GM19043 (cell line): ENCODE measurements at regions not wholly inside any gene's neighbourhood (a gene's known extent, or its start where the extent isn't known, plus 50 kb on each side); places are given as distances from the start of the nearest gene placed in this dataset.
"Not testable (repeated sequence)": the region's sequence is repeated elsewhere in the genome, so short reads cannot be mapped to it uniquely, and the experiment has no call there.

Experiments used
- ATAC-seq: cut with Tn5 transposase; IDR thresholded peaks from one replicate; pipeline ENCODE4 v1.9.1; 2021; ENCODE audit warnings: low read depth; ENCODE audit not compliant: unreplicated experiment

DNA sequence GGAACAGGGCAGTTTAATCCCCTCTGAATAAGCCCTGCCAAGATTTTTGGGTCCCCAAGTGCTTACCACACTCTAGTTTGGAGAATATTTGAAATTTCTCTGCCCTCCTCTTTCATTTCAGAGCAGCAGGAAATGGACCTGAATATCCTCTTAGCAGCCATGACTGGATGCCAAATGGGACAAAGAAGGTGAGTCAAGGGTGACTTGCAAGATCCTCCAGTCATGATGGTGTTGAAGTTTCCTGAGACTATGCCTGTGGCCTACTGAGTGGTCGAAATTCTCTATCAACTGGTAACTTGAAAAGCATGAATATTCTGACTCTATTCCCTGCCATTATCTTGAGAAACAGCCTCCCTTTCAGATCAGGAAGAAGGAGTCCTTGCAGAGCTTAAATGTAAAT, 1674.7 kb upstream of the SEL1L start:
- no peak for ATAC-seq

DNA sequence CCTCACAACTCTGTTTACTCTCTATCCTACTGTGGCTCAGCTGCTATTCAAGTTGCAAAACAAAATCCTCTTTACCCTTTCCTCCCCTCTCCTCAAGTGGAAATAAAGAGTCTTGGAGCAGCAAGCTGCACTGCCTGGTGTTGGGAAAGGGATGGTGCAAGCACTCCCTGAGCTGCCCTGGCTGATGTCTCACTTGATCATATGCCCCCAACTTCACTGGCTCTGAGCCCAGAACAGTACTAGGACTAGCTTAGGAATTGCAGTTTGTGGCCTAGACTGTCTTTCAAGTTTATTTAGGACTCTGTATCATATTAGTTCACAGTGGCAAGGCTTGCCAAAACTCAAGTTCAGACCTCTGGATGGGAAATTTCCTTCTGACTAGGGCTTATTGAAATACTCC, 1683.8 kb upstream of the SEL1L start:
- ATAC-seq = no peak

DNA sequence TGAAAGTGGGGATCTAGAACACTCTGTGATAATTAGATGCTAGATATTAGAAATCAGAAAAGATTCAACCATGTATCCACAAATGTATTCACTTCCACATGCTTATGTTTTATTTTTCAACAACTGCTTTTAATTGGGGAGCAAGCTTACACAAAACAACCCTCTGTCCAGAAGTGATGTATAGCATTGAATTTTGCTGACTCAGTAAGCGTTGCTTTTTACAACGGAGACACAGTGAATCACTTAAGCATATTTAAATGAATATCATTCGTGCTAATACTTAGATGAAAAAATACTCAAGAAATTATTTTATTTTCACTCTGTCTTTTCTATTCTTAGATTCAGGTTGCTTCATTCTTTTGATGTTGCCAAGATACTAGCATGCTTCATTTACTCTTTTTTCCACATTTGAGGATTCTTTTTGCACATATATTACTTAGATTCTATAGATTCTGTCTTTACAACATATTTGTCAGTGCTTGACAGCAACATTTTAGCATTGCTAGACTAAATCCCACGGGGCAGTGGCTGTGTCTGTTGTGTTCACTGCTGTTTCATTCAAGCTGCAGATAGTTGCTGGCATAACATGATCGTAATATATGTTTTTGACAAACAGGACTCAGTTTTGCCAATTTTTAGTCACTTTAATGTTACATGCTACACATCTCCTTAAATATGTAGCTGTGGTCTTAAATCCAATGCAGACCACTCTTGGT, 1714.4 kb upstream of the SEL1L start:
- no peak for ATAC-seq

DNA sequence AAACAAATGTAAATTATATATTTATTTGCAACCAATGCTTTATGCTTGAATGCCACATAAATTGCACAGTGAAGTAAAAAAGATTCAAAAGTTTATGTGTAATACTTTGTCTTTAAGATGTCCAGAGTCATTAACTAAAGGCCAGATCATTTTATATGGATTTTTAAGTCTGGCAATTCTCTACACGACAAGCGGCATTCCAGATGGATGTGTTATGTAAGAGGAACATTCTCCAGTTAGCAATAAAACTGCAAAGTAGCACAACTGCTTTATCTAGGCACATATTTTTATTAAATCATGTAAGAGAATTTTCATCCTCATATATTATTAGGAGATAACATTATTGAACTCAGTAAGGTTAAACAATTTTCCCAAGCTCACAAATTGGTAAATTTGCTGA, 1717.7 kb upstream of the SEL1L start:
- no peak for ATAC-seq

DNA sequence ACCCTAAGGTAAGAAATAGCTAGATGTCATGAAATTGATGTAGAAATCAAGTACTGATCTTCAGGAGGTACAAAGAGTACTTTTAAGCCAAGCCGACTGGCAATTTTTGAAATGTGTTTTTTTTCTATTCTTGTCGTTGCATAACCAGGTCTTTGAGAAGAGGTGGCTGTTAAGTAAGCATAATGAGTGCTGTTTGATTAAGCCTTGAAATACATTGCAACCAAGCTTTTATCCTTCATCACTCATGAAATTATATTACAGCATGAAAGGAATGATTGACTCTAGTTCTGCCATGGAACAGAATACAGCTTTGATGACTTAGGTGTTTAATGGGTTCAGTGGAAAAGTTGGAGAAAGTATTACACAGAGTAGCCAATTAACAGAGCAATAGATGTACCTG, 1720.2 kb upstream of the SEL1L start:
- ATAC-seq = no peak

DNA sequence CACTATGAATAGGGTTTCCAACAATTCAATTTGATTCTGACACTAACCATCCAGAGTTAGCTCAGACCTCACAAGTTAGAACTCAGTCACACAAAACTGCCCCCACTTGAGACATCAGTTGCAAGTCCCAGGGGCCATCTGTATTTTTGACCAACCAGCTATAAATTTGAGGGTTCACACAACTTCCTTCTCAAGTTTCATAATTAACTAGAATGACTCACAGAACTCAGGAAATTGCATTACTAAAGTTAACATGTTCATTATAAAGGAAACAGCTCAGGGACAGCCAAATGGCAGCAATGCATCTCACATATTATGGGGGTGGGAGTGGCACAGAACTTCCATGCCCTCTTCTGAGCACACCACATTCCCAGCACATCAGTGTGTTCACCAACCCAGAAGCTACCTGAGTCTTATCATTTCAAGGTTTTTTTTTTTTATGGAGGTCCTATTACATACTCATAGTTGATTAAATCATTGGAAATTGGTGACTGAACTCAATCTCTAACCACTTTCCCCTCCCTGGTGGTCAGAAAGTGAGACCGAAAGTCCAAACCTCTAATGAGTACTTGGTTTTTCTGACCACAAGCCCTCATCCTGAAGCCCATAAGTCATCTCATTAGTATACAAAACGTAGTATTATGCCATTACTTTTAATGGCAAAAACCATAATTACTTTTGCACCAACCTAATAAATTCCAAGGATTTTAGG, 1721.5 kb upstream of the SEL1L start:
- peak; percentile 61 for ATAC-seq

DNA sequence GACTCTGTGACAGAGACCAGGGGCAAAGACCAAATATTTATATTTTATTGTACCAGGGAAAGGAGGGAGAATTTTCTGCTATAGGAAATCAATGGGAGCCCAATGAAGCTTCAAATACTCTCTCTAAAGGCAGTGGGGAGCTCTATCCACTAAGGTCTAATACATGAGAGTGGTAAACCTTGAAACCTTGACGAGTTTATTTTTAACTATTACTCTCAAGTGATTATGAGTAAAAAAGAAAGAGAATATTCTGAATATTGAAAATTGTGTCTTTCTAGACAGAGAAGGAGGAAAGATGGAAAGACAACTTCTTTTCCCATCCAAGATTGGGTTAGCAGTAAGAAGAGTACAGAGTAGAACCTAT, 1722.1 kb upstream of the SEL1L start:
- ATAC-seq = no peak

DNA sequence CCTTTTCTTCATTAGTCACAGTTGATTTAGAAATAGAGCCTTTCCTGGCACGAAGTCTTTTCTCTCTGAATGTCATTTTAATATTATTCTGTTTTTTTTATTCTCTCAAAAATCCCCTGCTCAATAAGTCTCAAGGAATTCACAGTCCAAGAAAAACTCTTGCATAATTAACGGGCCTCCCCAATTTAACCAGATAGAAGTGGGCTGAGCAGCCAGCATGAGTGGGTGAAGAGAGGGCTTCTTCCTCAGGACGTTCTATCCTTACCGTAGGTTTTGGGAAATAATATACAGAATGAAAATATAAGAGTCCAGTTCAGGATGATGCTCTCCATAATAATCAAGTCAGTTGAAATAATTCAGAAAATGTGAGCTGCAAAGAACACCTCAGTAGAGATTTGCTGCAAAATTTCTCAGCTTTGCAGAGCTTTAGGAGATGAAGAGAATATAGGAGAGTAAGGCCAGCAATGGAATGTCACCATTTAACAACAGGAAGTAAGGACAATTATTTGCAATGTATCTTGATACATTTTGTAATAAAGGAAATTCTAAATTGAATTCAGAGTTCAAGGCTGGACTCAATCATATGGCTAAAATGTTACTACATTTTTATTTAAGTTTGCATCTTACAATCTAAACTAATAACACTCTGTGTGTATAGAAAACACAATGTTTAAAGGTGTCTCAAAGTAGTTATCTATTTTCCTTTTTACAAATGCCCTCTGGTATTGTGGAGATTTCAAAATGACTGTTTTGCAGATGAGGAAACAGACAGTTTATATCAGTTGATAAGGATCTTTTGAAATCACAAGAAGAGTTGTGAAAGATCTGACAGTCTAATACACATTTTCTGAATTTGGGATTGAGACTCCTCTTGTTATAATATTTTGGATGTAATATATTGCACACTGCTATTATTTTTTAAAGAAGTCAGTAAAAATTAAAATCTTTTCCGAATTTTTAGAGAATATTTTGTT, 1724.1 kb upstream of the SEL1L start:
- no peak for ATAC-seq

DNA sequence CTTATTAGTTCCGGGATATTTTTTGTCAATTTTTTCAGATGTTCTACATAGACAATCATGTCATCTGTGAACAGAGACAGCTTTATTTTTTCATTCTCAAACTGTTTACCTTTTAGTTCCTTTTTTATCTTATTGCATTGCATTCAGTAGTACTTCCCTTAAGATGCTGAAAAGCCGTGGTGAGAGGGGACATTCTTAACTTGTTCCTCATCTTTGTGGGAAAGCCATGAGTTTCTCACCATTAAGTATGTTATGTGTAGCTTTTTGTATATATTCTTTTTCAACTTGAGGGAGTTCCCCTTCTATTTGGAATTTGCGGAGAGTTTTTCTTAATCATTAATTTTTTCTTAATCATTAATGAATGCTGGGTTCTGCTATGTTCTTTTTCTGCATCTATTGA, 1727.1 kb upstream of the SEL1L start:
- no peak for ATAC-seq

DNA sequence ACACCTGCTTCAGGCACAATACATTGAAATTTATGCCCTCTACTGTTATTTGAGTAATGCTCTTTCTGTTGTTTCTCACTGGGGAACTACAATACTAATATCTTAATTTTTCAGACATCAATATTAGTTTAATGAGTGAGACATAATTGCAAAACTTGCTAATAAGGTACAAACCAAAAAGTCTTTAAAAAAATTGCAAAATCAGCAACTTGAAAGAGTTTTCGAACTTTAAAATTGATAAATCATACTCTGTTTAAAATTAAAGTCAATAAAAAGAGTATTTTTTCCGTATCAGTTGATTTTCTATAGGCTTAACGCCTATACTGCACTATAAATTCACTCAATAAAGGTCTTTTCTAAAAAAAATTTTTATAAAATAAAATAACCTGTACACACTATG, 1735.9 kb upstream of the SEL1L start:
- ATAC-seq = no peak

DNA sequence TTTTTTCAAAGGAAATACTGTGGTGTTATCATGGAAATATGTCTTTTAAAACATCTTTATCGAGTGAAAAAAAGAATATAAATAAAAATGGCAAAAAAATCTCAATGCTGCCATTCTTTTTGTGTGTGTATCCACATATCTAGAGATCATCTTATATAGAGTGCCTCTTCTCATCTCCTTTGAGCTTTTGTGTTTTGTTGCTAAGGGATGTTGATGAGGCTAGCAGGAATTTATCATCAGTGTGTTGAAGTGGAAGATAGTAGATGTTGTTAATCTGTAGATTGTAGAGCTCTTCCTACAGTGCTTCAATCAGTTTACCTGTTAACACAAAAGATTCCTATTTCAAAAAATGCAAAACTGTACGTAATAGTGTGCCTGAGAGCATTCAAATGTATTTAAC, 1738.0 kb upstream of the SEL1L start:
- ATAC-seq = no peak

DNA sequence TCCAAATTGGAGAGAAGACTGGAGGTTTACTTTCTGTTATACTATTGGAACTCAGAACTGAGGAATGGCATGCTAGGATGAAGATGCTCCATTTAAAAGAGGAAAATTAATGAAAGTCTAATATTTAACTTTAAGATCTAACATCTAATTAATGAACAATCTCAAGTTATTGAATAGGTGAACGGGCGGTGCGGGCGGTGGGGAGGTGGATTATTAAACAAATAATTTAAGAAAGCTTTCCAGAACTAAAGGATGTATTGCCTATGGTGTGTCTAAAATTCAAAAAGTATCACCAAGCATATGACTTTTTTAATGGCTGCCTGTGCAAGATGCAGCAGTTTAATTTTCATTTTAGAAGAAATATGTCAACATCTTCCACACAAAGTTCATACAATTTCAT, 1747.1 kb upstream of the SEL1L start:
- ATAC-seq = no peak

DNA sequence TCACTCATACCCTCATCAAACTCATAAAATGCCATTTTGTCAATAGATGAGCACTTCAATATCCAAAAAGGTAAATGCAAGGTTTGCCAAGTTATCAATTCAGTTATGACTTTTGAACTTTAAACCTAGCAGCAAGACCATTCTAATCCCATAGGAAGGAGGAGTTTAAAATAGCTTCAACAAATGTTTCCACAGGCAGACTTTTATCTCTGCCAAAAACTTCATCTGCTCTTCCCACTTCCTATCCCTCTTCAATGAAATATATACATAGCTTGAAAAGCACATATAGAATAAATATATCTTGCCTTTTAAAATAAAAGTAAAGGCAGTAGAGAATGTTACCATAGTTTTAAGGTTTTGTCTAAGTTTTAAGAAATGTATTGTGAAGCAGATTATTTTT, 1749.1 kb upstream of the SEL1L start:
- no peak for ATAC-seq

DNA sequence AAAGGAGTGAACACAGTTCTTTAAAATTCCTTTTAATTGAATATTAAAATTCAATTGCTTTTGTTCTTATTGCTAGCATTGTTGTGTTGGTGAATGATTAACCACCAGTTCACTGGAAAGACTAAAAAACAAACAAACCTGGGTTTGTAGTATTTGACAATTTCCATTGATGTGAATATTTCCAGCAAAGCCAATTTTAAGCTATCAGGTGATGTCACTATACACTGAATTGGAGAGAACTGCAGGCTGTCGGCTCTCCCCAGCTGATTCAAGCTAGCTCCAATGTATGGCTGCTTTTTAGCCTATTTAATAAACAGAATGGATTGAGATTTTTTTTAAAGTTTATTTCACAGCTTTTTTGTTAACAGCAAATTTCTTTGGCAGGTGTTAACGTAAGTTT, 1753.6 kb upstream of the SEL1L start:
- no peak for ATAC-seq

DNA sequence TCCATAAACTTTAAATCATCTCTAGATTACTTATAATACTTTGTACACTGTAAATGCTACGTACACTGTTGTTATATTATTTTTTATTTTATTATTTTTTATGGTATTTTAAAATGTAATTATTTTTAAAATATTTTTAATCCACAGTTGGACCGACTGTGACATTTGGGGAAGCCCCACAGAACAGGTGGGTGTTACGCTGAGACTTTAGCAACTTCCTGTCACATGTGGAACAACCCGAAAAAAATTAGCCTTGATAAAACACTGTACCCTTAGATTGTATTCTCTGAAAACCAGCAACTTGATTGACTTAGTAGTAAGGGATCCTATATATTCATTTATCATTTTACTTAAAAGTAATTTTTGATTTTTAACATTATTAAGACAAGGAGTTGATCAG, 1755.7 kb upstream of the SEL1L start:
- ATAC-seq = no peak

DNA sequence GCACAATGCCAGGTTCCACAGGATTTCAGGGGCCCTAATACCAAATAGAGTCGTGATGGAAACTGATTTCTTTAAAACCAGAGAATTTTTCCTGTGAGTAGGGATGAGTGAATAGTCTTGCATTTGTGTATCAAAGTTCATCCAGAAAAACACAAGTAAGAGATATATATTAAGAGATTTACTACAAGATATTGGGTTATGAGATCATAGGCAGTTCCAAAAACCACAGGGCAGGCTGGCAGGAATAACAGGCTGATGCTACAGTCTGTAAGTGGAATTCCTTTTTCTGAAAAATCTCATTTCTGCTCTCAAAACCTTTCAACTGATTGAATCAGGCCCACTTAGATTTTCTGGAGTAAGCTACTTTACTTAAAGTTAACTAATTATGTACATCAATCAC, 1756.2 kb upstream of the SEL1L start:
- ATAC-seq = no peak

DNA sequence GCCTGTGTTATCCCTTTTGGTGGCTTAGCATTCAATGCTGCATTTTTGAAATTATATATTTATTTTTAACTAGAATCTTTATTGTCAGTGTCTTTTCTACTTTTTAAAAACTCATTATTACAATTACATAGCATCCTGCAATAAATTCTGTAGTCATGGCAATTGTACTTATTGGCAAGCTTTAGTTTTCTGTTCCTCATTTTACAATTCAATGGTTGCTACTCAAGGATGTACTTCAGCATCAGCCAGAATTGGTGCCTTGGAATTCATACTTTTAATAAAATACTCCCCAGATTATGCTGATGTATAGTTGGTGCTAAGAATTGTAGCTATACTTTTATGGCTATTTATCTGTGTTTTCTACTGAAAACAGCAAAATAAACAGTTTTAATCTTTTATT, 1756.8 kb upstream of the SEL1L start:
- no peak for ATAC-seq

DNA sequence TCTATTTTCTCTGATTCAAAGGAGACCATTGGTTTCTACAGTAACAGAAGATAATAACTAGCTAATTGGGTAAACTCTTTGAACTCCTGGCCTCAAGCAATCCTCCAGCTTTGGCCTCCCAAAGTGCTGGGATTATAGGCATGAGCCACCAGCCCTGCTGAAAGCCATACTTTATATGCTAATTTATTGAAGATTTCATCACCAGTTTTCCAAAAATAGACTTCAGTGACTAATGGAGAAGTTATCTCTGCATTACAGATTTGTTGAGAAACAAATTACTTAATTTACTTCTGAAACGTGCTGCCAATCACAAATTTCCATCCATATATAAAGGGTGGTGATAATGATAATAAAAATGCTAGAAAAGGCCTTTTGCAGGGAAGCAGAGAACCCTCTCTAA, 1758.1 kb upstream of the SEL1L start:
- ATAC-seq = no peak

DNA sequence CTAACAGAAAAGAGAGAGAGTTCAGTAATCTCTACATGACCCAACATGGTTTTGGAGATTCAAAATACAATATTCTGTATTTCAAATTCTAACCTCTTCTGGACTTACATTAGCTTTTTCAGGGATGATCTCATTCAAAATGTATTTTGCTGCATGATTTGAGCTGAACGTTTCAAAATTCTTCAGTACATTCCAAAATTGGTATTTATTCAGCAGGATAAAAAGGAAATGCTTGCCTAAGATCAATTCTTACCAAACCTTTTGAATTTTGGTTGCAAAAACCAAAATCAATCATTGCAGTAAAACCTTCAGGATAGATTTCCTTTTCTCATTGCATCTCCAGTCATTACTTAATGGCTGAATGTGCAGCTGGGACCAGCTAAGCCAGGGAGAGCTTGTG, 1761.3 kb upstream of the SEL1L start:
- ATAC-seq = no peak

DNA sequence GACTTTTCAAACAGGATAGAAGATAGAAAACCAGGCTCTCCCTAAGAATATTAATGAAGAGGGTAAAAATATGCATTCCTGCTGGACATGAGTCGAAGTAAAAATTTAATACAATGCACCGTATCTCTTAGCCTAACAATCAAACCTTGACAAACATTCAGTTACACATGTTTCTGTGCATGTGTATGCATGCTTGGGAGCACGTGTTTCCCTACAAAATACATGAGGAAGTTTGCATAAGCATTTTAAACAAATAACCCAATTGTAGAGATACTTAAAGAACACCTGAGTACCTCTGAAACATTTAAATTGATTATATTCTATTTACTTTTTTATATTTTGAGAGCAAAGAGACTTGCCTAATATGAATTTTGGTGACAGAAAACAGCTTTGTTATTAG, 1763.7 kb upstream of the SEL1L start:
- no peak for ATAC-seq

DNA sequence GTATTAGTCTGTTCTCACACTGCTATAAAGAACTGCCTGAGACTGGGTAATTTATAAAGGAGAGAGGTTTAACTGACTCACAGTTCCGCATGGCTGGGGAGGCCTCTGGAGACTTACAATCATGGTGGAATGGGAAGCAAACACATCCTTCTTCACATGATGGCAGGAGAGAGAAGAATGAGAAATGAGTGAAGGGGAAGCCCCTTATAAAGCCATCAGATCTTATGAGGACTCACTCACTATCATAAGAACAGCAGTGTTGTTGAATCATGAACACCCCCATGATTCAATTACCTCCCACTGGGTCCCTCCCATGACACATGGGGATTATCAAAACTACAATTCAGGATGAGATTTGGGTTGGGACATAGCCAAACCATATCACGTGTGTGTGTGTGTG, 1764.4 kb upstream of the SEL1L start:
- not testable (repeated sequence) for ATAC-seq
